ENCODE measurements at regions not wholly inside any gene's neighbourhood (a gene's known extent, or its start where the extent isn't known, plus 50 kb on each side); places are given as distances from the start of the nearest gene placed in this dataset.

GRCh38 chr21:35824136-35824535, 236.2 kb downstream of the SETD4 start:
- FAIRE-seq (no peak), ATAC-seq (no peak), DNase-seq (ENCODE audit: low read depth in 1 of 2, low spot score in 1 of 2) (no peak)
- Histone ChIP-seq H3K9me3 (no peaks in the 10 kb centered on the region), H3K27ac (no peak overlapping the region), H3K4me2 (no peak overlapping the region), H3K4me3 (no peak overlapping the region), H3K4me1 (no peaks in the 10 kb centered on the region)
- WGBS (ENCODE audit: missing lambda C conversion rate) = 26% methylated on average over 3 of the region's 3 CpGs
- ChIA-PET CTCF (no interaction called here), POLR2A (no interaction called here)
- TF ChIP-seq ELK1 (IDR thresholded peaks at IDR 0.05; ENCODE audit: low read depth, low read length) = no peak
- no peak for TF ChIP-seq ZSCAN20 (CRISPR knock-in tag; IDR thresholded peaks at IDR 0.05)
- no peak for TF ChIP-seq CBX8 (IDR thresholded peaks at IDR 0.05)
- no peak for TF ChIP-seq NFE2L2 (conservative IDR thresholded peaks at IDR 0.05; ENCODE audit: low read length)
- no peak for TF ChIP-seq EP300 (IDR thresholded peaks at IDR 0.05)
- TF ChIP-seq GATA3 (IDR thresholded peaks at IDR 0.05; ENCODE audit: borderline replicate concordance) = no peak
- no peak for TF ChIP-seq MAFK (IDR thresholded peaks at IDR 0.05; ENCODE audit: partially characterized antibody)
- no peak for TF ChIP-seq MAX (IDR thresholded peaks at IDR 0.05)
- no peak for TF ChIP-seq JUNB (IDR thresholded peaks at IDR 0.05)
- no peak for TF ChIP-seq RCOR1 (IDR thresholded peaks at IDR 0.05; ENCODE audit: low read depth, low read length)

- FAIRE-seq (no peak), DNase-seq (ENCODE audit: low read depth in 1 of 2, low spot score in 1 of 2) (no peak), ATAC-seq (no peak)
- Histone ChIP-seq H3K4me3 (no peak overlapping the region), H3K9me3 (no peaks in the 10 kb centered on the region), H3K4me1 (no peaks in the 10 kb centered on the region), H3K27ac (no peak overlapping the region), H3K4me2 (no peak overlapping the region)
- ChIA-PET POLR2A (no interaction called here), CTCF (interaction anchor here (0.9 kb wide), 1 partner anchor 9 kb away, joined by 3 read pairs; no protein-coding TSS in a partner anchor)
- WGBS (ENCODE audit: missing lambda C conversion rate) = 57% methylated on average over 9 of the region's 12 CpGs
- TF ChIP-seq BCL3 (IDR thresholded peaks at IDR 0.05) (no peak), CHD2 (IDR thresholded peaks at IDR 0.05; ENCODE audit: low read length, partially characterized antibody) (no peak), TFCP2L1 (CRISPR knock-in tag; IDR thresholded peaks at IDR 0.05) (no peak), NFE2L2 (conservative IDR thresholded peaks at IDR 0.05; ENCODE audit: low read length) (no peak), TP53 (CRISPR knock-in tag; IDR thresholded peaks at IDR 0.05) (no peak), ZFP36 (IDR thresholded peaks at IDR 0.05; ENCODE audit: borderline replicate concordance, partially characterized antibody) (no peak), FOXS1 (CRISPR knock-in tag; IDR thresholded peaks at IDR 0.05) (no peak), CTCF (IDR thresholded peaks at IDR 0.05) (no peak)
These were observed 241.2 kb downstream of the SETD4 start for GRCh38 chr21:35819134-35819533.

GRCh38 chr21:35818597-35818996, 241.7 kb downstream of the SETD4 start:
- no peak for TF ChIP-seq KDM5A (IDR thresholded peaks at IDR 0.05)
- no peak for TF ChIP-seq CBX2 (IDR thresholded peaks at IDR 0.05; ENCODE audit: borderline replicate concordance, low read depth)
- TF ChIP-seq ZNF302 (CRISPR knock-in tag; IDR thresholded peaks at IDR 0.05) = no peak
- TF ChIP-seq TFCP2L1 (CRISPR knock-in tag; IDR thresholded peaks at IDR 0.05) = no peak
- no peak for TF ChIP-seq JUN (IDR thresholded peaks at IDR 0.05)
- WGBS (ENCODE audit: missing lambda C conversion rate) = 19% methylated on average over 7 of the region's 8 CpGs
- no peak for FAIRE-seq
- H3K4me2 ChIP-seq = no peak overlapping the region
- H3K4me3 ChIP-seq = no peak overlapping the region
- no peak overlapping the region for H3K27ac ChIP-seq
- no peak for DNase-seq (ENCODE audit: low read depth in 1 of 2, low spot score in 1 of 2)
- CTCF ChIA-PET = no interaction called here
- no peaks in the 10 kb centered on the region for H3K4me1 ChIP-seq
- no peak for ATAC-seq
- POLR2A ChIA-PET = no interaction called here
- H3K9me3 ChIP-seq = no peaks in the 10 kb centered on the region

All from A549 (cell line).